GM12873 (cell line): ENCODE measurements at regions not wholly inside any gene's neighbourhood (a gene's known extent, or its start where the extent isn't known, plus 50 kb on each side); places are given as distances from the start of the nearest gene placed in this dataset.

ENCODE experiments used
- TF ChIP-seq, protein P1 (sequence below): IDR thresholded peaks from 2 replicates; pipeline ENCODE4 v1.5.1; 2012; ENCODE audit warnings: low read depth, mild to moderate bottlenecking, moderate library complexity, low read length, control low read depth; ENCODE audit not compliant: insufficient read depth; ENCODE audit errors: missing control alignments

- TF ChIP-seq, protein P1, sequence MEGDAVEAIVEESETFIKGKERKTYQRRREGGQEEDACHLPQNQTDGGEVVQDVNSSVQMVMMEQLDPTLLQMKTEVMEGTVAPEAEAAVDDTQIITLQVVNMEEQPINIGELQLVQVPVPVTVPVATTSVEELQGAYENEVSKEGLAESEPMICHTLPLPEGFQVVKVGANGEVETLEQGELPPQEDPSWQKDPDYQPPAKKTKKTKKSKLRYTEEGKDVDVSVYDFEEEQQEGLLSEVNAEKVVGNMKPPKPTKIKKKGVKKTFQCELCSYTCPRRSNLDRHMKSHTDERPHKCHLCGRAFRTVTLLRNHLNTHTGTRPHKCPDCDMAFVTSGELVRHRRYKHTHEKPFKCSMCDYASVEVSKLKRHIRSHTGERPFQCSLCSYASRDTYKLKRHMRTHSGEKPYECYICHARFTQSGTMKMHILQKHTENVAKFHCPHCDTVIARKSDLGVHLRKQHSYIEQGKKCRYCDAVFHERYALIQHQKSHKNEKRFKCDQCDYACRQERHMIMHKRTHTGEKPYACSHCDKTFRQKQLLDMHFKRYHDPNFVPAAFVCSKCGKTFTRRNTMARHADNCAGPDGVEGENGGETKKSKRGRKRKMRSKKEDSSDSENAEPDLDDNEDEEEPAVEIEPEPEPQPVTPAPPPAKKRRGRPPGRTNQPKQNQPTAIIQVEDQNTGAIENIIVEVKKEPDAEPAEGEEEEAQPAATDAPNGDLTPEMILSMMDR: no peak
Measured at GRCh38 chr5:57568136-57568535, 85.5 kb upstream of the ACTBL2 start.

- TF ChIP-seq, protein P1: no peak
Measured at GRCh38 chr5:57566914-57567313, 84.3 kb upstream of the ACTBL2 start.

DNA sequence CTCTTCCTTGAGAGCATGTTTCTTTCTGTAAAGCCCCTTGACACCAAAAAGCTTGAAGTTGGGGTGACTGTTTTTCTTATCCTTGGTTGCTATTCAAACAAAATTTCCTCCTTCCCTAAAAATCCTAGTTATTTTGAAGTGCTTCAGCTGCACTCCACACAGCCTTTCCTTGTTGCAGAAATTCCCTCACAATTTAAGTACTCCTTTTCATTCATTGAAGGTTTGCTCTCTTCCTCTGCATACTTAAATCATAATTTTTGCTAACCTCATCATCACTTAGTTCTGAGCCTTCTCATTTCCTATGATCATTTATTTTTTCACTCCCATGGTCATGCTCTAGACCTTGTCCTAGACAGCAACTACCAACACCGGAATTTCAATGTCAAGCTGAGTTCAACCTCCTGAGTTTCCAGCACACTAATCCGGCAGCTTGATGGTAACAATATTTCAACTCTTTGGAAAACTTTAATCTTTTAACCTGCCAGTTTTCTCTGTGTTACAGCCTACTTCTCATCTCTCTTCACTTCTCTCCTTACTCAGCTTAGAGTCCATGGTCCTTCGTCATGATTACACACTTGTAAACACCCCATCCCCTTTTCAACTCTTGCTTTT, 78.7 kb upstream of the ACTBL2 start:
- TF ChIP-seq, protein P1: no peak

DNA sequence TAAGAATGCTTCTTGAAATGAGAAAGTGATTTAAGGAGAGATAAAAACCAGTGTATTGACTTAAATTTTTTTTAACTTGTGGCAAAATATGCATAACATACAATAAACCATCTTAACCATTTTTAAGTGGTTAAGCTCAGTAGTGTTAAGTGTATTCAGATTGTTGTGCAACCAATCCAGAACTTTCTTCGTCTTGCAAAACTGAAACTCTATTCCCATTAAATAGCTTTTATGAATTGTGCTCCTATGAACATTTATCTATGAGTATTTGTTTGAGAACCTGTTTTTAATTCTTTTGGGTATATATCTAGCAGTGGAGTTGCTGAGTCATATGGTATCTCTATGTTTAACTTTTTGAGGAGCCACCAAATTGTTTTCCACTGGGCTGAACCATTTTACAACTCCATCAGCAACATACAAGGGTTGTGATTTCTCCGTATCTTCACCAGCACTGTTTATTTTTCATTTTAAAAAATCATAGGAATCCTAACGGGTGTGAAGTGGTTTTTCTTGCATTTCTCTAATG, 76.6 kb upstream of the ACTBL2 start:
- TF ChIP-seq, protein P1: no peak

GRCh38 chr5:57552033-57552432, 69.4 kb upstream of the ACTBL2 start:
- TF ChIP-seq, protein P1: no peak

- TF ChIP-seq, protein P1: no peak
Measured at GRCh38 chr5:57551251-57551650, 68.6 kb upstream of the ACTBL2 start.

DNA sequence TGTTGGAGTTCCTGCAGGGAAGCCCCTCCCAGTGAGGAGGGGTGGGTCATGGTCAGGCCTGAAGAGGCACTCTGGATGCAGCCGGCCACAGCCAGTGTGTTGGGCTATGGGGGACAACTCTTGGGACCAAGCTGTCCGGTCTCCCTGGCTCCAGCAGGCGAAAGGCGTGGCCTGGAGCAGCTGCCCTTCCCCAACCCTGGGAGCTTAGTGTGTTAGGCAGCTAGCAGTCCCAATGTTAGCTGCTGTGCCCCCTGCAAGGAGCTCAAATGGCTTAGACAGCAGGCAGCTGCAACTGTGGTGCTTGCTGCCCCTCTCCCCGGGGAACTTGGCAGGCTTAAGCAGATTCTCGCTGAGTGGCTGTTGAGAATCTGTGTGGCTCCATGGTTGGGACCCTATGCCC, 67.5 kb upstream of the ACTBL2 start:
- TF ChIP-seq, protein P1: no peak
